HCT116 (cell line): ENCODE measurements at regions not wholly inside any gene's neighbourhood (a gene's known extent, or its start where the extent isn't known, plus 50 kb on each side); places are given as distances from the start of the nearest gene placed in this dataset.

Experiments used
- ATAC-seq: fragments of 200-7000 bp; cut with Tn5 transposase; 2 replicates; pipeline ENCODE4 v1.9.1; 2020; ENCODE audit warnings: mild to moderate bottlenecking, moderate library complexity
- BruUV-seq: library from RNA; stranded (reverse); fragments of 400-500 nt; replicated peaks from 2 replicates; lab custom pipeline; 2021; lab: Mats Ljungman, UMichigan
- CTCF ChIA-PET: fragments of 300-600 bp; sonication (Branson Sonifier 250); formaldehyde crosslinking; loops from one replicate; lab custom pipeline; 2021; ENCODE audit warnings: antibody characterized with exemption; lab: Charles Lee
- POLR2A ChIA-PET: fragments of 300-600, 350-600 bp; sonication (Branson Sonifier 250); formaldehyde crosslinking; loops from one replicate; lab custom pipeline; 2021; ENCODE audit warnings: antibody characterized with exemption; lab: Charles Lee
- RAD21 ChIA-PET, 2 experiments: fragments of 300-600 bp; sonication (Branson Sonifier 250); formaldehyde crosslinking; loops; one replicate each; lab custom pipeline; 2023; ENCODE audit warnings: low total read pairs in 2 of 2; ENCODE audit not compliant: uncharacterized antibody in 2 of 2, unreplicated experiment in 2 of 2, low non-redundant PET in 1 of 2; lab: Charles Lee
- DNase-seq: peaks from one replicate; pipeline ENCODE4 v3.0.0-alpha.2; 2010; ENCODE audit warnings: low read depth, low spot score
- H2AFZ ChIP-seq: fragments of 200-600 bp; shearing (Covaris generic), sonication (generic); 2 replicates; pipeline ENCODE4 v1.6.1; 2017; ENCODE audit warnings: low read depth, mixed run types, mixed read lengths, antibody characterized with exemption, low read length; ENCODE audit not compliant: poor library complexity, severe bottlenecking
- H3K27ac ChIP-seq: 2 replicates; pipeline ENCODE4 v1.5.1; 2012; ENCODE audit warnings: low read depth, low read length
- H3K27me3 ChIP-seq: fragments of 200-600 bp; sonication (generic); 2 replicates; pipeline ENCODE4 v1.6.1; 2016; ENCODE audit warnings: mixed run types, low read length, mixed read lengths; ENCODE audit not compliant: insufficient read depth
- H3K36me3 ChIP-seq, 2 experiments: fragments of 200-500 bp in 1 of 2; fragments of 200-600 bp in 1 of 2; sonication (Bioruptor generic) in 1 of 2; sonication (generic) in 1 of 2; 2 replicates each; pipeline versions ENCODE4 v1.5.1 to v1.6.1; 2014 to 2016; ENCODE audit warnings: low read length in 2 of 2, inconsistent platforms in 1 of 2, mixed read lengths in 1 of 2, mixed run types in 1 of 2; ENCODE audit not compliant: insufficient read depth in 2 of 2, control insufficient read depth in 1 of 2
- H3K4me1 ChIP-seq, 2 experiments: fragments of 200-600 bp in 1 of 2; sonication (generic) in 1 of 2; 2 replicates each; pipeline versions ENCODE4 v1.5.1 to v1.6.1; 2012 to 2017; ENCODE audit warnings: low read length in 2 of 2, inconsistent platforms in 1 of 2, mild to moderate bottlenecking in 1 of 2, mixed read lengths in 1 of 2, mixed run types in 1 of 2, moderate library complexity in 1 of 2; ENCODE audit not compliant: insufficient read depth in 2 of 2, control insufficient read depth in 1 of 2
- H3K4me2 ChIP-seq: fragments of 200-600 bp; sonication (generic); 2 replicates; pipeline ENCODE4 v1.6.1; 2017; ENCODE audit warnings: mixed run types, low read length, mixed read lengths
- H3K4me3 ChIP-seq, 2 experiments: fragments of 200-600 bp in 1 of 2; sonication (generic) in 1 of 2; replicated peaks in 1 of 2; 2 replicates each; pipeline ENCODE4 v1.5.1; 2011 to 2016; ENCODE audit warnings: low read length in 2 of 2, control low read depth in 1 of 2, low read depth in 1 of 2, mild to moderate bottlenecking in 1 of 2, mixed read lengths in 1 of 2, mixed run types in 1 of 2
- H3K79me2 ChIP-seq: fragments of 200-600 bp; sonication (generic); 2 replicates; pipeline ENCODE4 v1.6.1; 2017; ENCODE audit warnings: mild to moderate bottlenecking, mixed run types, low read length, moderate library complexity, mixed read lengths; ENCODE audit not compliant: insufficient read depth
- H3K9ac ChIP-seq: fragments of 200-600 bp; sonication (generic); 2 replicates; pipeline ENCODE4 v1.6.1; 2016; ENCODE audit warnings: low read length, mixed read lengths
- H3K9me2 ChIP-seq: fragments of 200-600 bp; sonication (generic), shearing (Covaris generic); 2 replicates; pipeline ENCODE4 v1.6.1; 2017; ENCODE audit warnings: mixed run types, mild to moderate bottlenecking, moderate library complexity; ENCODE audit not compliant: insufficient read depth
- H3K9me3 ChIP-seq, 2 experiments: fragments of 200-500 bp in 1 of 2; fragments of 200-600 bp in 1 of 2; sonication (Bioruptor generic) in 1 of 2; sonication (generic) in 1 of 2; 2 replicates each; pipeline ENCODE4 v1.6.1; 2014 to 2017; ENCODE audit warnings: low read length in 2 of 2, mixed read lengths in 2 of 2, inconsistent platforms in 1 of 2, low read depth in 1 of 2, mild to moderate bottlenecking in 1 of 2, mixed run types in 1 of 2, moderate library complexity in 1 of 2; ENCODE audit not compliant: control insufficient read depth in 1 of 2, insufficient read depth in 1 of 2
- H4K20me1 ChIP-seq: fragments of 200-600 bp; sonication (generic), shearing (Covaris generic); 2 replicates; pipeline ENCODE4 v1.6.1; 2017; ENCODE audit warnings: mixed run types, mild to moderate bottlenecking, moderate library complexity; ENCODE audit not compliant: insufficient read depth
- CEBPB ChIP-seq: IDR thresholded peaks from 2 replicates; pipeline ENCODE4 v1.6.1; 2012; ENCODE audit warnings: low read depth
- CTCF ChIP-seq, 3 experiments: fragments of 200-600 bp in 1 of 3; sonication (generic) in 1 of 3; IDR thresholded peaks in 2 of 3; conservative IDR thresholded peaks in 1 of 3; 2 replicates each; pipeline ENCODE4 v1.5.1; 2012 to 2017; ENCODE audit warnings: low read depth in 2 of 3, low read length in 2 of 3, antibody characterized with exemption in 1 of 3, borderline replicate concordance in 1 of 3, control low read depth in 1 of 3, mild to moderate bottlenecking in 1 of 3, mixed read lengths in 1 of 3, mixed run types in 1 of 3, moderate library complexity in 1 of 3; ENCODE audit not compliant: insufficient read depth in 1 of 3
- EZH2 ChIP-seq: fragments of 200-600 bp; sonication (generic); IDR thresholded peaks from 2 replicates; pipeline ENCODE4 v1.6.1; 2017; ENCODE audit warnings: antibody characterized with exemption, mixed run types
- EZH2phosphoT487 ChIP-seq: fragments of 200-600 bp; IDR thresholded peaks from 2 replicates; pipeline ENCODE4 v1.6.1; 2018; ENCODE audit warnings: antibody characterized with exemption, borderline replicate concordance
- FOSL1 ChIP-seq: IDR thresholded peaks from 2 replicates; pipeline ENCODE4 v1.6.1; 2012; ENCODE audit warnings: low read depth
- POLR2A ChIP-seq: IDR thresholded peaks from 2 replicates; pipeline ENCODE4 v1.7.0; 2011; ENCODE audit warnings: borderline replicate concordance; ENCODE audit not compliant: insufficient read depth, insufficient read length; ENCODE audit errors: extremely low read depth
- SRF ChIP-seq: IDR thresholded peaks from 2 replicates; pipeline ENCODE4 v1.6.1; 2012; ENCODE audit warnings: low read depth
- TCF7L2 ChIP-seq: IDR thresholded peaks from 2 replicates; pipeline ENCODE4 v1.7.0; 2011; ENCODE audit warnings: borderline replicate concordance, inconsistent platforms; ENCODE audit not compliant: insufficient read depth, insufficient read length; ENCODE audit errors: extremely low read depth
- YY1 ChIP-seq: IDR thresholded peaks from 2 replicates; pipeline ENCODE4 v1.6.1; 2011; ENCODE audit warnings: low read length, low read depth, moderate library complexity, mild to moderate bottlenecking; ENCODE audit not compliant: insufficient replicate concordance; ENCODE audit errors: extremely low read depth
- ZFX ChIP-seq: fragments of 450-650 bp; IDR thresholded peaks from 2 replicates; pipeline ENCODE4 v1.6.1; 2017
- intact Hi-C: fragments of 100-400 bp; cut with micrococcal nuclease; formaldehyde crosslinking; loops from 2 replicates; pipeline ENCODE4 v1.10.0; 2022

GRCh38 chr2:139077099-139077737 is 297.0 kb upstream of the NXPH2 start:
- Histone ChIP-seq H3K9me2 (no peaks in the 10 kb centered on the region), H3K9ac (no peak overlapping the region), H3K27me3 (no peaks in the 10 kb centered on the region), H3K27ac (no peak overlapping the region), H4K20me1 (no peaks in the 10 kb centered on the region), H2AFZ (no peak overlapping the region), H3K4me2 (no peak overlapping the region), H3K36me3 (no peaks in the 10 kb centered on the region), H3K79me2 (no peaks in the 10 kb centered on the region), H3K9me3 (no peaks in the 10 kb centered on the region), H3K4me3 (no peak overlapping the region)
- ChIA-PET POLR2A (no interaction called here), CTCF (no interaction called here), RAD21 (no interaction called here)
- DNase-seq (no peak), ATAC-seq (no peak)
- intact Hi-C loops = no loop called here
- no TSS peak for BruUV-seq
- no peak for TF ChIP-seq SRF
- no peak for TF ChIP-seq EZH2phosphoT487
- TF ChIP-seq ZFX = no peak
- no peak for TF ChIP-seq POLR2A
- TF ChIP-seq FOSL1 = no peak
- no peak for TF ChIP-seq CTCF (IDR thresholded peaks at IDR 0.05 in 2 of 3, conservative IDR thresholded peaks at IDR 0.05 in 1 of 3; ENCODE audit: borderline replicate concordance in 1 of 3, insufficient read depth in 1 of 3, low read depth in 2 of 3, low read length in 2 of 3)
- TF ChIP-seq, all 23 proteins: peak for 0
- H3K4me1 ChIP-seq = no peaks in the 10 kb centered on the region

GRCh38 chr2:139067874-139068273 is 287.7 kb upstream of the NXPH2 start:
- H3K9ac ChIP-seq = no peak overlapping the region
- H3K4me3 ChIP-seq = no peak overlapping the region
- H3K36me3 ChIP-seq = no peaks in the 10 kb centered on the region
- ATAC-seq = no peak
- DNase-seq = no peak
- no peaks in the 10 kb centered on the region for H4K20me1 ChIP-seq
- intact Hi-C loops = no loop called here
- H3K9me2 ChIP-seq = no peaks in the 10 kb centered on the region
- H3K27me3 ChIP-seq = no peaks in the 10 kb centered on the region
- H3K4me1 ChIP-seq = no peaks in the 10 kb centered on the region
- H3K9me3 ChIP-seq = no peaks in the 10 kb centered on the region
- no TSS peak for BruUV-seq
- no peak for TF ChIP-seq CEBPB
- no peak for TF ChIP-seq SRF
- no peak for TF ChIP-seq TCF7L2
- no peak for TF ChIP-seq EZH2
- no peak for TF ChIP-seq YY1
- no peak for TF ChIP-seq ZFX
- H3K79me2 ChIP-seq = no peaks in the 10 kb centered on the region
- H3K4me2 ChIP-seq = no peak overlapping the region
- ChIA-PET POLR2A (no interaction called here), RAD21 (no interaction called here), CTCF (no interaction called here)
- no peak overlapping the region for H2AFZ ChIP-seq
- no peak overlapping the region for H3K27ac ChIP-seq
